Stimulated activated naive CD8-positive, alpha-beta T cell treated with anti-CD3 and anti-CD28 coated beads, Interleukin-15, amount 100 ng/mL, for 72 hours (primary cell): ENCODE measurements at regions not wholly inside any gene's neighbourhood (a gene's known extent, or its start where the extent isn't known, plus 50 kb on each side); places are given as distances from the start of the nearest gene placed in this dataset.

Experiments used
- ATAC-seq: fragments of 150-1000 bp; cut with Tn5 transposase; 2 replicates; pipeline ENCODE4 v1.10.0; 2021; ENCODE audit warnings: mild to moderate bottlenecking, moderate library complexity
- DNase-seq, 2 donors: peaks; one replicate each; pipeline ENCODE4 v3.0.0; 2021 to 2022
- H3K27ac Mint-ChIP-seq, 2 donors: one replicate each; pipeline ENCODE4 v1.8.0; 2022; ENCODE audit warnings: mild to moderate bottlenecking in 2 of 2, mixed read lengths in 2 of 2, moderate library complexity in 2 of 2
- H3K27me3 Mint-ChIP-seq: one replicate; pipeline ENCODE4 v1.8.0; 2022; ENCODE audit warnings: mixed read lengths
- H3K4me1 Mint-ChIP-seq: one replicate; pipeline ENCODE4 v1.8.0; 2022; ENCODE audit warnings: mild to moderate bottlenecking, mixed read lengths
- H3K4me3 Mint-ChIP-seq, 2 donors: one replicate each; pipeline ENCODE4 v1.8.0; 2022; ENCODE audit warnings: mild to moderate bottlenecking in 2 of 2, mixed read lengths in 2 of 2, moderate library complexity in 1 of 2
- H3K9me3 Mint-ChIP-seq, 2 donors: one replicate each; pipeline ENCODE4 v1.8.0; 2022; ENCODE audit warnings: mixed read lengths in 2 of 2

DNA sequence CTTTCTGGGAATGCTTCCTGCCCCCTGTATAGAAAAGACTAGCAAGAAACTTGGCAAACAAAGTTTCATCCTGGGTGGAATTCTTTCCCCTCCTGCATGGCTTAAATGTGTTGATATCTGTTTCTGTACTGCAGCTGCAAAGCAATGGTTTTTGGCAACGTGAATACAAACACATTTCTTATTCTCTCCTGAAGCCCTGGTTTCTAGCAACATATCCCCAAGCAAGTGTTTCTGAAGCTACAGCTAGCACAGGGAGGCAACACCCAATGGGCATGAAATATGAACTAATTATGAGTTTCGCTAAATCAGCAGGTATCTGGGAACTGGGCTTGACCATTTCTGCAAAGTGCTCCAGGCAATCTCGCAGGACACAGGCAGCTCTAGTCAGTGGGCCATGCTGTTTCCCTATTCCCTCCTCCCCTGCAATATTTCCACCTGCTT is 392.3 kb upstream of the TMPO start:
- ATAC-seq (no peak), DNase-seq (no peak)
- Mint-ChIP-seq H3K9me3 (peaks cover 0 to 4% of the 10 kb centered on the region in 2 donors), H3K4me3 (no peak overlapping the region), H3K27ac (no peak overlapping the region), H3K4me1 (no peaks in the 10 kb centered on the region), H3K27me3 (peaks cover 11% of the 10 kb centered on the region)

DNA sequence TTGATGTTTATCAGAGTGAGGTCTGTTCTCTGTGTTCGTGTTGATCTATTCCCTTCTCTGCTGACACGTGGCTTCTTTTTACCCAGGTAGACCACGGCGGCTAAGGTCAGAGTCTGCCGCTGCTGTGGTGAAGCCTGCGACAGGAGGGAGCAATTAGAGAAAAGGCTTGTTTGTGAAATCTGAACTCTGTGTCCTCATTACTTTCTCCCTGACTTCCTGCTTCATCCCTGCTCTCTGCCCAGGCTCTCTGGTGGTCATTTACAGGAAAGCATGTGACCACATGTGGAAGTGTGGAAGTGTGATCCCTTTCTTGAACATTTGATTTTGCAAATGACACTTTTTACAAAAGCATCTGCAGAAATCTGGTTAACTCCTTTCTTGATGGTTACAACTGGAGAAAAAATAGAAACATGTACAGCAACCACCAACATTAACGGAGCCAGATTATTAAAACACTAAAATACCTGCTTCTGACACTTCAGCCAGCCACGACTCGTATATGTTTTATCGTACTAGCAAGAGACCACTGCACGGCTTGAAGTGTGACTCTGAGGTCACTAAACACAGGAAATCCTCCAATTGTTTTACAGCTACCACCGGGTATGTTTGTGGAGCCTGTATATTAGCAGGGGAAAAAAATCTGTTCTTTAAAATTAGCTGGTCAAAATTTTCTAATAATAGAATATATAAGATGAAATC is 388.6 kb upstream of the TMPO start:
- Mint-ChIP-seq H3K27ac (no peak overlapping the region), H3K4me1 (no peaks in the 10 kb centered on the region), H3K27me3 (peaks cover 11% of the 10 kb centered on the region), H3K4me3 (no peak overlapping the region), H3K9me3 (peaks cover 0 to 4% of the 10 kb centered on the region in 2 donors)
- ATAC-seq (no peak), DNase-seq (no peak)

DNA sequence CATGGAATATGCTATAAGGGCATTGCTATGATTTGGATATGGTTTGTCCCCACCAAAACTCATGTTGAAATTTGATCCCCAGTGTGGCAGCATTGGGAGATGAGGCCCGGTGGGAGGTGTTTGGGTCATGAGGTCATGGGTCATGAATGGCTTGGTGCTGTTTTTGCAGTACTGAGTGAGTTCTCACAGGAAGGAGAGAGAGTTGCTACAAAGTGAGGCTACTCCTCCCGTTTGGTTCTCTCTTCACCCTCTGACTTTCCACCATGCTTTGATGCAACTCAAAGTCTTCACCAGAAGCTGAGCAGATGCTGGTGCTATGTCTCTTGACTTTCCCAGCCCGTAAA is 388.1 kb upstream of the TMPO start:
- DNase-seq (no peak), ATAC-seq (no peak)
- Mint-ChIP-seq H3K27me3 (peaks cover 11% of the 10 kb centered on the region), H3K9me3 (peaks cover 0 to 4% of the 10 kb centered on the region in 2 donors), H3K4me3 (no peak overlapping the region), H3K4me1 (no peaks in the 10 kb centered on the region), H3K27ac (no peak overlapping the region)

DNA sequence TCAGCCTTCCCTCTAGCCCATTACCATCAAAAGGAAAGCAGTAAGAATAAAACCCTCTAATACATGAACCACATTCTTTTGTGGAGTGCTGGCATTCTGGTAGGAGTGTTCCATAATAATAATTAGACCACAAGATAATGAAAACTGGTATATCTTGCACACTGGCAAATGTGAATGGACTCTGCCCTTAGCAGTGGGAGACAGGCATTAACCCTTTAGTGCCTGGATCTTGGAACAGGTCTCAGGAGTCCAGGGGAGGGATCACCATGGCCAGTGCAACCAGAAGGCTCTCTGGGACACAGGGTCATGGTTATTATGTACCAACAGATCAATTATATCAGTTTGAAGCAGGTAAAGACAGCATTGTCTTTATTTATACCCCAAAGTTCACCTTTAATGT is 387.5 kb upstream of the TMPO start:
- H3K9me3 Mint-ChIP-seq: peaks cover 0 to 4% of the 10 kb centered on the region in 2 donors
- ATAC-seq (no peak), DNase-seq (no peak)
- H3K4me1 Mint-ChIP-seq: no peaks in the 10 kb centered on the region
- no peak overlapping the region for H3K27ac Mint-ChIP-seq
- peaks cover 11% of the 10 kb centered on the region for H3K27me3 Mint-ChIP-seq
- H3K4me3 Mint-ChIP-seq: no peak overlapping the region

DNA sequence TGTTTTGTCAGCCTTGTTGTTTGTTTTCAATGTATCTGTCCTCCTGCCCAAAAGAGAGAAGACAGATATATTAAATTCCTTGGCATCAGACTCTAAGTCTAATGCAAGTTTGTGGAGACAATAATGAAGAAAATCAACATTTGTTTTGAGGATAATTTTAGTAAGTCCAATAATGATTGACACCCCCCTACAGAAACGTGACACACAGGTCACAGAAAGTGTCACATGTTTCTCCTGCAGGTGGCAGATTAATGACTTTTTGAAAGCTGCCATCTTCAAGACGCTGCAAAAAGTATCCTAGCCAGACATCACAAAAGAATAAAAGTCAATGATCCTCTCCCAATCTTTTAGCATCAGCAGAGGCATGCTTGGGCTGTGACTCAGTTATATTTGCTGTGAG is 378.8 kb upstream of the TMPO start:
- H3K27ac Mint-ChIP-seq: no peak overlapping the region
- no peak for DNase-seq
- H3K4me3 Mint-ChIP-seq: no peak overlapping the region

DNA sequence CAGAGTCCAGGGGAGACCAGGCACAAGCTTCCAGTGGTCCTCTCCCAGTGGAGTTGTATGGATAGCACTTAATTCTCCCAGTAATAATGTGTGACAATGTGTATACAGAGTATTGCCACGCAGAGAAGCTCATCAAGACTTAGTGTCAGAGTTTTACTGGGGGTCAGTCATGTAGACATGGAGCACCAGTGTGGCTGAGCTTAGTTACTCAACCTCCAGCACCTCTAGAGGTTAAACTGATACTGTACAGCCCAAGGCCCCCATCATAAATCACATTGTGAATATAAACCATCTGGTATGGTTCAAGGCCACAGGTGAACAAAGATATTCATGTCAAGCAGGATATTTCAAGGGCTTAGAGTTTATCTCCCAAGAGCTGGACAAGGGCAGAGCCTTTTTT is 378.1 kb upstream of the TMPO start:
- no peak overlapping the region for H3K27ac Mint-ChIP-seq
- H3K4me1 Mint-ChIP-seq: no peaks in the 10 kb centered on the region
- H3K27me3 Mint-ChIP-seq: no peaks in the 10 kb centered on the region
- no peak for DNase-seq
- peak; percentile 48 for ATAC-seq
- peaks cover 0 to 2% of the 10 kb centered on the region in 2 donors for H3K9me3 Mint-ChIP-seq
- no peak overlapping the region for H3K4me3 Mint-ChIP-seq

More for the DNA sequence above, 378.8 kb upstream of the TMPO start:
- no peak for ATAC-seq
- Mint-ChIP-seq H3K9me3 (no peaks in the 10 kb centered on the region), H3K4me1 (no peaks in the 10 kb centered on the region), H3K27me3 (no peaks in the 10 kb centered on the region)

DNA sequence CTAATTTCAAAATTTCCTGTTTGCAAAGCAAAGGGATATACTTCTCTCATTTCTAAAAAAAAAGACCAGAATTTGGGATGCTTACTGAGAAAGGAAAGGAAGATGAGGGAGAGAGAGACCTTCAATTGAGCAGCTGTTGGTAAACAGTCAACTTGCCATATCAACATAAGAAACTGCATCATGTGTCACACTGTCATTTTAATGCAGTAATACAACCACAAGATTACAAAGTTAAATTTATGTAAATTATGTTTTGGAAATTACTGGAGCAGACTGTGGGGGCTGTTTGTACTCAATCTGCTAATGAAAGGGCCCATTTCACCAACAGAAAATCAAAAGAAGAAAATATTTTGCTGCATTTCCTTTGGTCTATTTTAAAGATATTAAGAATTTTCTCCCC is 370.4 kb upstream of the TMPO start:
- H3K27me3 Mint-ChIP-seq: no peaks in the 10 kb centered on the region
- H3K4me3 Mint-ChIP-seq: no peak overlapping the region
- DNase-seq (no peak), ATAC-seq (no peak)
- no peak overlapping the region for H3K27ac Mint-ChIP-seq
- H3K9me3 Mint-ChIP-seq: peaks cover 4 to 11% of the 10 kb centered on the region in 2 donors
- no peaks in the 10 kb centered on the region for H3K4me1 Mint-ChIP-seq

DNA sequence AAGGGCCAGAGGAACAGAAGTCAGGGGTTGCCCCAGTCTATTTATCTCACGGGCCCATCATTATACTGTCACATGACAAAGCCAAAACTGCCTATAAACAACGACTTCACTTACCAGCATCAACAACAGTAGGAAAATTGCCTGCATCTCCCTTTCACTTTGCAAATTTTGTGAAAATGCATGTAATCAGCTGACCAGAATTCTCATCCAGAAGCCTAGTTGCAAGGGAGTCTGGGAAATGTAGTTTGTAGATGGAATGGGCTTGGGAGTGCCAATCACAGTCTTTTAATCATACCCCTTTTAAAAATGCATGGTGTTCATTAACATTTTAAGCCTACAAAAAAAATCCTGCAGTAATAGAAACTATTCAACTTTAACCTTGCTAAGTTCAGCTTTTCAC is 369.3 kb upstream of the TMPO start:
- ATAC-seq: no peak
- H3K4me1 Mint-ChIP-seq: no peaks in the 10 kb centered on the region
- peaks cover 4 to 11% of the 10 kb centered on the region in 2 donors for H3K9me3 Mint-ChIP-seq
- no peak for DNase-seq
- no peaks in the 10 kb centered on the region for H3K27me3 Mint-ChIP-seq
- no peak overlapping the region for H3K4me3 Mint-ChIP-seq
- no peak overlapping the region for H3K27ac Mint-ChIP-seq

DNA sequence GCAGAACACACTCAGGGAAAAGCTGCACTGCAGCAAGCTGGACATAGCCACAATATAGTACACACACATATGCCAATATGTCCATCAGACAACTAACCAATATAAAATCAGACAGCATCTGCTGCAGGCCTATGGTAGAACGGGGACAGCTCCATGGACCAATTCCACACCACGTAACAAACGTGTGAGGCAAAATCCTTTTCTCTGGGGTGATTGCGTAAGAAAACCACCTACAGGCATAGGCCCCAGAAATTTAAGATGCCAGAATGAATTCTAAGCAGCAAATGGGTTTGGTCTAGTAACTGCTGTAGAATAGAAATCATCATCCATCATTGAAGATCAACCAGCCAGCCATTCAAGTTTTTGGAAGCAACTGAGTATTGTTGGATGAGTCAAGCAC is 368.9 kb upstream of the TMPO start:
- H3K4me1 Mint-ChIP-seq: no peaks in the 10 kb centered on the region
- H3K4me3 Mint-ChIP-seq: no peak overlapping the region
- peaks cover 4 to 11% of the 10 kb centered on the region in 2 donors for H3K9me3 Mint-ChIP-seq
- ATAC-seq (no peak), DNase-seq (no peak)
- no peak overlapping the region for H3K27ac Mint-ChIP-seq
- H3K27me3 Mint-ChIP-seq: no peaks in the 10 kb centered on the region

DNA sequence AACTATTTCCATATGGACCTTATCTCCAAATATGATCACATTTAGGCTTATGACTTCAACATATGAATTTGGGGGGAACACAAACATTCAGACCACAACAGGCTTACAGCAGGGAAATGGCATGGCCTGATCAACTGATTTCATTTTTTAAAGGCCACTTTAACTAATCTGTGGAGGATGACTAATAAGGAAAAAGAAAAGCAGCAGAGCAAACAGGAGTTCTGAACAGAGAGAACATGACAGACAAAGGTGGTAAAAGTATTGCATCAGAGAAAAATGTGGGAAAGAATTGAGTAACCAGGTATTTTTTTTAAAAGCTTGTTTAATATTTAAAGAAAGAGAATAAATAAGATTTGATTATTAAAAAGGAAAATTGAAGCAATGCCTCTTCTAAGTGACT is 366.1 kb upstream of the TMPO start:
- Mint-ChIP-seq H3K4me1 (no peaks in the 10 kb centered on the region), H3K27ac (peak overlapping the region in 1 of 2 donors; percentile 28)
- peak; percentile 37 for ATAC-seq

DNA sequence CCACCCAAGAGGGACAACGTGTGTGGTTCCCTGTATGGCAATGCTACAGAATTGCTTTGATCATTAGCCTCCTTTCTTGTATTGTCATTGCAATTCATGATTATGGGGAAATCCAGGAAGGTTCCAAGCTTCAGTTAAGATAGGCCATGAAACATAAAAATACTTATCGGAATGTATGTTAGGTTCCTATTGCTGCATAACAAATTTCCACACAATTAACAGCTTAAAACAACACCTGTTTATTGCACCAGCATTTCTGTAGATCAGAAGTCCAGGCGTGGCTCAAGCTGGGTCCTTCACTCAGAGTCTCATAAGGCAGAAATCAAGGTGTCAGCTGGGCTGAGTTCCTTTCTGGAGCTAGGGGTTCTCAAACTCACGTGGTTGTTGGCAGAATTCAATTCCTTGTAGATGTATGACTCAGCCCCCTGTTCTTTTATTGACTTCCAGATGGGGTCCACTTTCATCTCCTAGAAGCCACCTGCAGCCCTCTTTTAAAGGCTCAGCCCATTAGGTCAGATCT is 365.6 kb upstream of the TMPO start:
- no peak overlapping the region for H3K4me3 Mint-ChIP-seq
- DNase-seq (no peak), ATAC-seq (no peak)
- H3K4me1 Mint-ChIP-seq: no peaks in the 10 kb centered on the region
- H3K27ac Mint-ChIP-seq: no peak overlapping the region
- H3K9me3 Mint-ChIP-seq: peaks cover 0 to 4% of the 10 kb centered on the region in 2 donors
- H3K27me3 Mint-ChIP-seq: peaks cover 11% of the 10 kb centered on the region

More for the DNA sequence above, 366.1 kb upstream of the TMPO start:
- peaks cover 9% of the 10 kb centered on the region for H3K27me3 Mint-ChIP-seq
- DNase-seq: no peak
- H3K9me3 Mint-ChIP-seq: peaks cover 0 to 4% of the 10 kb centered on the region in 2 donors
- no peak overlapping the region for H3K4me3 Mint-ChIP-seq

DNA sequence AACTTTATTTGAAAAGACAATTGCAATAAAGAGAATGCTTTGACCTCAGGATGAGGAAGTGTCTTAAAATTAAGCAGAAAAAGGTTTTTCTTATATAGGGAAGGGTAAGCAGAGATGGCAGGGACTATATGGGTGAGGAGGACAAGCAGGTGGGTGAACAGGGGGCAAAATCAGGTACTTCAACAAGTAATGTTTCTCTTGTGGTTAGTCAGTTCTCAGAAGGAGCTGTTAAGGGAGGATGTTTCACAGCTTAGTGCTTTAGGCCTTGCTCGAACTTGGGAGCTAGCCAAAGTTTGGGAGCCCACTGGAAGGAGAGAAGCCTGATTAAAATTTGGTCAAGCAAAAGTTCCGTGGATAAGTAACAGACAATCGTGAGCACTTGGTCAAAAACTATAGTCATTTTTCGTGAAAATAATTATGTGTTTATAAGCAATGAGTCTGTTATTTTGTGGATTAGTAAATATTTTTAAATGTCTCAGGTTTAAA is 364.2 kb upstream of the TMPO start:
- DNase-seq: no peak
- Mint-ChIP-seq H3K27ac (no peak overlapping the region), H3K9me3 (peaks cover 0 to 4% of the 10 kb centered on the region in 2 donors), H3K4me3 (no peak overlapping the region), H3K4me1 (no peaks in the 10 kb centered on the region), H3K27me3 (peaks cover 11% of the 10 kb centered on the region)
- no peak for ATAC-seq

DNA sequence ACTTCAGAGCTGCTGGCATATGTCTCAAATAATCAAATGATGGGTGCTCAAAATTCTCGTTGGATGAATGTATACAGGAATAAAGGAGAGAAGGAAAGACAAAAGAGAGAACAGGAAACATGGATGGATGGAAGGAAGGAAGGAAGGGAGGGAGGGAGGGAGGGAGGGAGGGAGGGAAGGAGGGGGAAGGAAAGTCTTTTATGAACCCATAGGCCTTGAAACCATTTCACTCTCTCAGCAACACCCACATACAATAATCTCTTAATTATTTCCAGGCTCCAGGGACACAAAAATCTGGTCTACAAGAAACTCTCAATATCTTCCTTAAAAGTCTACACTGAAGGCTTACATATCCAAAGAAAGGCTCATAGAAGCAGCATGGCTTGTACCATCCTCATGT is 363.4 kb upstream of the TMPO start:
- Mint-ChIP-seq H3K27ac (no peak overlapping the region), H3K4me1 (no peaks in the 10 kb centered on the region), H3K27me3 (peaks cover 11% of the 10 kb centered on the region), H3K9me3 (peaks cover 0 to 4% of the 10 kb centered on the region in 2 donors), H3K4me3 (no peak overlapping the region)
- DNase-seq (no peak), ATAC-seq (no peak)

DNA sequence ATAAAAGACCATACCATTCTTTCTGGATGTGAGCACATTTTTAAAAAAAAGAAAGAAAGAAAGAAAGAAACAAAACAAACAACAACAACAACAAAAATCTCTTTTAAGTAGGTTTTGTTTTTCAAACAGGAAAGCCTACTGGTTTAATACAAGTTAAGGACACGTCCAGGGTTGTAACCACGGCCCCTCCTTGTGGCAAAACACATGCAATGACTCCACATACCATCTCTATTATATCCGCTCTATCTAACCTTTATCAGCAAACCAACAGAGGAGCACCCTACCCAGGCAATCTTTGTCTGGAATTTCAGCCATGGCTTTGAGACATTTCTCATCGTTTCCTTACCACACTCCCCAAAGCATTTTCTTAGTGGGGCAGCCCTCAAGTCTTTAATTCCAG is 360.5 kb upstream of the TMPO start:
- peaks cover 17% of the 10 kb centered on the region for H3K27me3 Mint-ChIP-seq
- H3K9me3 Mint-ChIP-seq: no peaks in the 10 kb centered on the region
- ATAC-seq (no peak), DNase-seq (no peak)
- H3K4me3 Mint-ChIP-seq: no peak overlapping the region
- H3K4me1 Mint-ChIP-seq: no peaks in the 10 kb centered on the region
- no peak overlapping the region for H3K27ac Mint-ChIP-seq

DNA sequence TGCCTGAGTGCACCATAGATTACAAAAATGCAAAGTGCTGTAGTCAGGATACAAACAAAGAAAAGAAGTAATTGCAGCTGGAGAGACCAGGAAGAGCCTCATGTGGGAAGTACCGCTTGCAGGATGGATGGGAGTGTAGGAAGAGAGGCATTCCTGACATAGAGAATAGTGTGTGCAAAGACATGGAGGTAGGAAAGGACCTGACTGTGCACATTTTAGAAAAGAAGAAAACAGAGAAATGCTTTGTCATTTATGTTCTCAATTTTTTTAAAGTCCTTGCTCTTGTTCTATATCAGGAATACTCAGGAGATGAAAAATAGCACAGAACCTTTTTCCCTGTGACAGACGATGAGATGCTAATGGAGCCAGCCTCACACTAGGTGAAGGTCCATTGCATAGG is 358.7 kb upstream of the TMPO start:
- Mint-ChIP-seq H3K9me3 (no peaks in the 10 kb centered on the region), H3K27me3 (peaks cover 17% of the 10 kb centered on the region), H3K27ac (no peak overlapping the region), H3K4me1 (no peaks in the 10 kb centered on the region), H3K4me3 (no peak overlapping the region)
- DNase-seq: no peak
- ATAC-seq: no peak

DNA sequence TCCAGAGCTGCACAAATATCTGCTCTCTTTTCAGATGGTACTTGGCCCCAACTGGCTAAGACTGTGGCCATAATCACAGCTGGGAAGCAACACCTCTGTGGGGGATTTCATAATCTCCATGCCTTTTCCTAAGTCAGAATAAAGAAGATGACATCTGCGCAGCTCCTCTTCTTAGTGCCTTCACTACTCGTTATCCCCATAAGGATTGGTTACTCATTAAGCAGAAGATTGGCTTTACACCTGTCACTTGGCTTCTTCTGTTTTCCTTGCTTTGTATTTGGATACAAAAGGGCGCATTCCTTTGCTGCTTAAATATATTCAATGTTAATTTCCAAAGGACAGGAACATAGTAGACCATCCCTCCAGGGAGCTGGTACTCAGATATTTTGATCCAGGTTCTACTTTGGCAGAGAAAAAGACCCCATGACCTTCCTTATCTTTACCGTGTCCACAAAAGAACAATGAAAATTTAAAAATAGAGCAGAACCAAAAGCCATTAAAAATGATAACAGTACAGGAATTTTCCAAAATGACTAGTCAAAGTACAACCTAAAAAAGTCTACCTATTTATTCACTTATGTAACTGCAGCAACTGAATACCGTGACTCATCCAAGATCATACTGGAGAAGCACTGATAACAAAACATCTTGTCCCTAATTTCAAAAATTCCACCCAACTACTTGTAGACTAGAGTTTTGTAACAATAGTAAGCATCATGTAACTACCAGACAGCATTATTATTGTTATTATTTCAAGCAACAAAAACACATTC is 352.3 kb upstream of the TMPO start:
- Mint-ChIP-seq H3K27me3 (peaks cover 6% of the 10 kb centered on the region), H3K4me1 (no peaks in the 10 kb centered on the region), H3K9me3 (no peaks in the 10 kb centered on the region), H3K27ac (no peak overlapping the region), H3K4me3 (no peak overlapping the region)
- ATAC-seq: no peak
- DNase-seq: no peak
